GM23248 (cell line): ENCODE measurements at regions not wholly inside any gene's neighbourhood (a gene's known extent, or its start where the extent isn't known, plus 50 kb on each side); places are given as distances from the start of the nearest gene placed in this dataset.
"Not testable (repeated sequence)": the region's sequence is repeated elsewhere in the genome, so short reads cannot be mapped to it uniquely, and the experiment has no call there.

ENCODE experiments used
- DNase-seq: peaks from one replicate; pipeline ENCODE4 v3.0.0-alpha.2; 2015
- H2AFZ ChIP-seq: fragments of 200-600 bp; sonication (generic); 2 replicates; pipeline ENCODE4 v1.6.1; 2016; ENCODE audit warnings: antibody characterized with exemption
- H3F3A ChIP-seq: fragments of 200-600 bp; sonication (generic); 2 replicates; pipeline ENCODE4 v1.6.1; 2016; ENCODE audit warnings: mild to moderate bottlenecking, antibody characterized with exemption, mixed run types; ENCODE audit not compliant: insufficient read depth
- H3K27ac ChIP-seq: fragments of 200-600 bp; sonication (generic); 2 replicates; pipeline ENCODE4 v1.5.1; 2016; ENCODE audit warnings: mild to moderate bottlenecking
- H3K27me3 ChIP-seq: fragments of 200-600 bp; sonication (generic); replicated peaks from 2 replicates; pipeline ENCODE4 v1.6.1; 2016; ENCODE audit warnings: mild to moderate bottlenecking; ENCODE audit not compliant: insufficient read depth
- H3K36me3 ChIP-seq: fragments of 200-600 bp; sonication (generic); 2 replicates; pipeline ENCODE4 v1.6.1; 2016; ENCODE audit warnings: low read depth, mild to moderate bottlenecking
- H3K4me1 ChIP-seq: fragments of 200-600 bp; sonication (generic); 2 replicates; pipeline ENCODE4 v1.6.1; 2016; ENCODE audit warnings: mild to moderate bottlenecking; ENCODE audit not compliant: insufficient read depth
- H3K4me2 ChIP-seq: fragments of 200-600 bp; sonication (generic); one replicate; pipeline ENCODE4 v1.6.1; 2016; ENCODE audit warnings: mild to moderate bottlenecking; ENCODE audit not compliant: unreplicated experiment
- H3K4me3 ChIP-seq: fragments of 200-600 bp; sonication (generic); 2 replicates; pipeline ENCODE4 v1.5.1; 2016; ENCODE audit warnings: mild to moderate bottlenecking
- H3K79me2 ChIP-seq: fragments of 200-600 bp; sonication (generic); 2 replicates; pipeline ENCODE4 v1.6.1; 2016; ENCODE audit warnings: mild to moderate bottlenecking; ENCODE audit not compliant: insufficient read depth
- H3K9ac ChIP-seq: fragments of 200-600 bp; sonication (generic); 2 replicates; pipeline ENCODE4 v1.6.1; 2016; ENCODE audit warnings: mild to moderate bottlenecking
- H3K9me2 ChIP-seq: fragments of 200-600 bp; sonication (generic); 2 replicates; pipeline ENCODE4 v1.6.1; 2016; ENCODE audit warnings: mixed run types, mild to moderate bottlenecking, moderate library complexity; ENCODE audit not compliant: insufficient read depth
- H3K9me3 ChIP-seq: fragments of 200-600 bp; sonication (generic); one replicate; pipeline ENCODE4 v1.6.1; 2017; ENCODE audit warnings: low read depth
- H4K20me1 ChIP-seq: fragments of 200-600 bp; sonication (generic); 2 replicates; pipeline ENCODE4 v1.6.0; 2016; ENCODE audit not compliant: insufficient read depth
- EZH2 ChIP-seq: fragments of 200-600 bp; sonication (generic); IDR thresholded peaks from 2 replicates; pipeline ENCODE4 v1.6.1; 2018; ENCODE audit warnings: antibody characterized with exemption, mild to moderate bottlenecking; ENCODE audit not compliant: insufficient read depth, poor library complexity, severe bottlenecking
- EZH2phosphoT487 ChIP-seq: fragments of 200-600 bp; sonication (generic); IDR thresholded peaks from 2 replicates; pipeline ENCODE4 v1.6.1; 2018; ENCODE audit warnings: antibody characterized with exemption, moderate library complexity, mild to moderate bottlenecking, low read depth; ENCODE audit not compliant: insufficient read depth
- WGBS, 2 experiments: methylation state at CpG; one replicate each; pipeline ENCODE4 v1.1.6; 2015 to 2017; ENCODE audit warnings: low lambda C conversion rate in 2 of 2, low coverage in 1 of 2; ENCODE audit errors: missing lambda C conversion rate in 2 of 2; 5-methylcytosine and 5-hydroxymethylcytosine counted together
- in situ Hi-C: fragments of 300-500 bp; cut with MboI; formaldehyde crosslinking; loops from 2 replicates; pipeline ENCODE4 v1.15.0; 2020

DNA sequence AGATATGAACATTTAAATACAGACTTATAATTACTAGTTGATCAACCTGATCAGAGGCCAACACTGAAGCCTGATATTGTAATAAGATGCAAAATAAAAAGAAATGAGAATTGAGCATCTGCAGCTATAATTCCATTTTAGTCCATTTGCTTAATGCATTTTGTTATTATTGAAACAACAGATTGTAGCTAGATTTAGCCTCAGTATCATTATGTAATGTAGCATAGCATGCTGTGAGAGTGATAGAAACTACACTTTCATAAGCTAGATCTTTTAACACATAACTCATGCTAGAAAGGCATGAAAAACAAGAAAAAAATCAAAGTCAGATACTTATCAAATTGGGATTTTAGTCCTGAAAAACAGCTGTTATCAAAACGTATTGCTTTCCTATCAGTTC, 292.7 kb upstream of the ADARB2 start:
- WGBS, 2 experiments = 0 to 4% methylated on average over 1 of the region's 1 CpG
- no peaks in the 10 kb centered on the region for H3K9me2 ChIP-seq

DNA sequence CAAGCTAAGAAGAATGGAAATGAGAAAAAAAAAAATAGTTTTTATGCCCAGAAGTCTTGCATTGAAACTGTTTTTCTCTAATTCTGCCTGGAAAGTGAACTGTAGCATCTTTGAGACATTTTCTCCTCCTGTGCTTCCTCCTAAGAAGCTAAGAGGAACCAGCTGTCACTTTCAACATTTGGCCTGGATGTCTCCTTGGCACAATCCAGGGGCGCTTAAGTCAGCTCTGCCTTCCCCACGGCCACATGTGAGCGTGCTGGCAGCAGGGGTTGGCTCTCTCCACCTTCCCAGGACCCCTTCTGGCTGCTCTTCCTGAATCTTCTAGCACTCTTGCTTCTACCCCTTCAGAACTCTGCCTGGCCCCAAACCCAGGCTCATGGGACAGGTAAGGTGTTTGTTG, 289.6 kb upstream of the ADARB2 start:
- H3K9me3 ChIP-seq = no peaks in the 10 kb centered on the region
- in situ Hi-C loops = no loop called here
- no peaks in the 10 kb centered on the region for H3K36me3 ChIP-seq
- no peak overlapping the region for H2AFZ ChIP-seq
- H3K4me3 ChIP-seq = no peak overlapping the region
- no peaks in the 10 kb centered on the region for H3F3A ChIP-seq
- H3K27me3 ChIP-seq = no peaks in the 10 kb centered on the region
- H3K4me2 ChIP-seq = no peak overlapping the region
- no peaks in the 10 kb centered on the region for H3K4me1 ChIP-seq
- no peak for DNase-seq
- no peak overlapping the region for H3K9ac ChIP-seq
- no peak for TF ChIP-seq EZH2
- no peak for TF ChIP-seq EZH2phosphoT487
- no peak overlapping the region for H3K27ac ChIP-seq
- H4K20me1 ChIP-seq = no peaks in the 10 kb centered on the region
- no peaks in the 10 kb centered on the region for H3K79me2 ChIP-seq
- H3K9me2 ChIP-seq = no peaks in the 10 kb centered on the region
- WGBS, 2 experiments = 0 to 6% methylated on average over 3 of the region's 3 CpGs

More for the DNA sequence above, 292.7 kb upstream of the ADARB2 start:
- Histone ChIP-seq H3K4me2 (no peak overlapping the region), H3K36me3 (no peaks in the 10 kb centered on the region), H3K4me3 (no peak overlapping the region), H3F3A (no peaks in the 10 kb centered on the region), H3K9ac (no peak overlapping the region), H3K79me2 (no peaks in the 10 kb centered on the region), H3K4me1 (no peaks in the 10 kb centered on the region), H2AFZ (no peak overlapping the region), H4K20me1 (no peaks in the 10 kb centered on the region), H3K27ac (no peak overlapping the region), H3K9me3 (no peaks in the 10 kb centered on the region), H3K27me3 (no peaks in the 10 kb centered on the region)
- DNase-seq = no peak
- in situ Hi-C loops = no loop called here
- TF ChIP-seq EZH2phosphoT487 = no peak
- TF ChIP-seq EZH2 = no peak

DNA sequence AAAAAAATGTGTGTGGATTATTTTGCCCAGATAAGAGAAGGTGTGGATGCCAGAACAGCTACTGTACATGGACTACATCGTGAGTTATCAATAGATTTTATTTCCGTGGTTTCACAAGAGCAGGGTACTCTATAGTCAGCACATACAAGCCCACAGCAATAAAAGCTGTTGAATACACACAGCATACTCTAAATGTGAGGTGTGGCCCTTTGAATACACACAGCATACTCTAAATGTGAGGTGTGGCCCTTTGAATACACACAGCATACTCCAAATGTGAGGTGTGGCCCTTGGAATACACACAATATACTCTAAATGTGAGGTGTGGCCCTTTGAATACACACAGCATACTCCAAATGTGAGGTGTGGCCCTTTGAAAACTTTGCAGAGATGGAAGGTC, 287.4 kb upstream of the ADARB2 start:
- WGBS, 2 experiments = 0 to 5% methylated on average over 2 of the region's 2 CpGs
- H4K20me1 ChIP-seq, H3K4me2 ChIP-seq, H3K9me2 ChIP-seq, H3K4me3 ChIP-seq, H3K27ac ChIP-seq, H3K79me2 ChIP-seq, H3K4me1 ChIP-seq, H3K36me3 ChIP-seq, H3K9me3 ChIP-seq, H3K27me3 ChIP-seq, DNase-seq, H3K9ac ChIP-seq, H3F3A ChIP-seq, H2AFZ ChIP-seq, in situ Hi-C loops: not testable (repeated sequence)

DNA sequence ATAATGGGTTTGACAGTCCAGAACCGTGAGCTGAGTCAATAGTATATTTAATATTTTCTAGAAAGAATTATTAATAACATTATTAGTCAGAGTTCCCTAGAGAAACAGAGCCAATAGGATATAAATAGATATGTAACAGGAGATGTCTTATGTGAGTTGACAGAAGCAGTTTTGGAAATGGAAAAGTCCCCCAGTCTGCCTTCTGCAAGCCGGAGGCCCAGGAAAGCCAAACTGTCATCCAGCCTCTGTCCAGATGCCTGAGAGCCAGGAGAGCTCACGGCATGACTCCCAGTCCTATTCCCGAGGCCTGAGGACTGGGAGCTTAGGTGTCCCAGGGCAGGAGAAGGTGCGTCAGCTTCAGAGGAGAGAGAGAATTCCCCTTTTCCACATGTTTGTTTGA, 286.4 kb upstream of the ADARB2 start:
- TF ChIP-seq EZH2phosphoT487 = no peak

DNA sequence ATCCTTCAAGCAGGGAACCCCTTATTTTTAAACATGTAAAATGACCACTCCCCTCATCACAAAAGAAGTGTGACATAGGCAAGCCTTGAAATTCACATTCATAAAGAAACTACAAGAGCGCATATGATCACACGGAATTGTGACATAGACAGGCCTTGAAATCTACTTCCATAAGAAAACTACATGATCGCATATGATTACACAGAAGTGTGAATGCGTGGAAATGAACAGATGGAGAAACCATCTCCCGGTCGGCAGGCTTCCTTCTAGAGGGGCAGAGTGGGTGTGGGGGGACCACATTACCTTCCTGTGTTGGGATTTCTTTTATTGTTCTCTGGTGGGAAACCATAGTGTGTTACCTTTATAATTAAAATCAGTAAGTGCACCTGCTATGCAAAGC, 285.1 kb upstream of the ADARB2 start:
- Histone ChIP-seq H3K27ac (no peak overlapping the region), H2AFZ (no peak overlapping the region), H3K9ac (no peak overlapping the region), H4K20me1 (no peaks in the 10 kb centered on the region), H3K4me2 (no peak overlapping the region), H3K9me3 (no peaks in the 10 kb centered on the region), H3K4me3 (no peak overlapping the region), H3K79me2 (no peaks in the 10 kb centered on the region), H3K27me3 (no peaks in the 10 kb centered on the region), H3K9me2 (no peaks in the 10 kb centered on the region), H3F3A (no peaks in the 10 kb centered on the region), H3K36me3 (no peaks in the 10 kb centered on the region), H3K4me1 (no peaks in the 10 kb centered on the region)
- no peak for DNase-seq
- WGBS, 2 experiments = 36 to 39% methylated on average over 6 of the region's 6 CpGs
- no peak for TF ChIP-seq EZH2phosphoT487
- TF ChIP-seq EZH2 = no peak
- in situ Hi-C loops = no loop called here

More for the DNA sequence above, 286.4 kb upstream of the ADARB2 start:
- H3K4me1 ChIP-seq = no peaks in the 10 kb centered on the region
- no peak for DNase-seq
- no peaks in the 10 kb centered on the region for H3F3A ChIP-seq
- H3K9me3 ChIP-seq = no peaks in the 10 kb centered on the region
- H3K27me3 ChIP-seq = no peaks in the 10 kb centered on the region
- no peak overlapping the region for H2AFZ ChIP-seq
- H3K4me2 ChIP-seq = no peak overlapping the region
- no peaks in the 10 kb centered on the region for H4K20me1 ChIP-seq
- no peak overlapping the region for H3K9ac ChIP-seq
- no peaks in the 10 kb centered on the region for H3K9me2 ChIP-seq
- H3K27ac ChIP-seq = no peak overlapping the region
- in situ Hi-C loops = no loop called here
- no peaks in the 10 kb centered on the region for H3K36me3 ChIP-seq
- H3K4me3 ChIP-seq = no peak overlapping the region
- no peaks in the 10 kb centered on the region for H3K79me2 ChIP-seq
- 1 to 2% methylated on average over 5 of the region's 5 CpGs for WGBS, 2 experiments
